Endodermal cell (in vitro differentiated cells): ENCODE measurements at regions not wholly inside any gene's neighbourhood (a gene's known extent, or its start where the extent isn't known, plus 50 kb on each side); places are given as distances from the start of the nearest gene placed in this dataset.
"Not testable (repeated sequence)": the region's sequence is repeated elsewhere in the genome, so short reads cannot be mapped to it uniquely, and the experiment has no call there.

Source experiments
- DNase-seq: peaks from one replicate; pipeline ENCODE4 v3.0.0-alpha.2; 2017
- H3K27ac ChIP-seq: 2 replicates; pipeline ENCODE4 v1.5.1; 2013; ENCODE audit warnings: mild to moderate bottlenecking, low read depth, low read length, moderate library complexity
- H3K27me3 ChIP-seq: 2 replicates; pipeline ENCODE4 v1.6.1; 2013; ENCODE audit warnings: mild to moderate bottlenecking, low read length, moderate library complexity; ENCODE audit not compliant: insufficient read depth, control insufficient read depth, poor library complexity, severe bottlenecking
- H3K36me3 ChIP-seq: 2 replicates; pipeline ENCODE4 v1.7.0; 2013; ENCODE audit warnings: mild to moderate bottlenecking, low read length, moderate library complexity; ENCODE audit not compliant: control insufficient read depth, insufficient read depth
- H3K4me1 ChIP-seq: one replicate; pipeline ENCODE4 v1.7.0; 2013; ENCODE audit warnings: low read length; ENCODE audit not compliant: control insufficient read depth, insufficient read depth
- H3K4me3 ChIP-seq: 2 replicates; pipeline ENCODE4 v1.5.1; 2013; ENCODE audit warnings: mild to moderate bottlenecking, low read length, moderate library complexity
- H3K9ac ChIP-seq: 2 replicates; pipeline ENCODE4 v1.6.1; 2013; ENCODE audit warnings: mild to moderate bottlenecking, low read length, moderate library complexity; ENCODE audit not compliant: poor library complexity, severe bottlenecking; ENCODE audit errors: extremely low read depth
- H3K9me3 ChIP-seq: 2 replicates; pipeline ENCODE4 v1.6.1; 2013; ENCODE audit warnings: mild to moderate bottlenecking, low read length, moderate library complexity; ENCODE audit not compliant: control insufficient read depth
- H3K27ac Mint-ChIP-seq: 2 replicates; pipeline ENCODE4 v1.8.0; 2020; ENCODE audit warnings: mixed read lengths
- H3K27me3 Mint-ChIP-seq: 2 replicates; pipeline ENCODE4 v1.8.0; 2021; ENCODE audit warnings: mild to moderate bottlenecking, mixed read lengths; ENCODE audit not compliant: insufficient read depth
- H3K36me3 Mint-ChIP-seq: 2 replicates; pipeline ENCODE4 v1.8.0; 2020; ENCODE audit warnings: low read depth, mixed read lengths
- H3K4me1 Mint-ChIP-seq: 2 replicates; pipeline ENCODE4 v1.8.0; 2020; ENCODE audit warnings: mixed read lengths
- H3K4me3 Mint-ChIP-seq: 2 replicates; pipeline ENCODE4 v1.8.0; 2020; ENCODE audit warnings: mild to moderate bottlenecking, moderate library complexity, mixed read lengths
- H3K9me3 Mint-ChIP-seq: 2 replicates; pipeline ENCODE4 v1.8.0; 2020; ENCODE audit warnings: mild to moderate bottlenecking, mixed read lengths
- CTCF ChIP-seq: fragments of 200-600 bp; sonication (generic); conservative IDR thresholded peaks from 2 replicates; pipeline ENCODE4 v1.5.0; 2021; ENCODE audit warnings: antibody characterized with exemption, mild to moderate bottlenecking
- WGBS, 2 experiments: methylation state at CpG; one replicate each; pipeline versions ENCODE4 v1.1.5 to v1.1.7; 2013; ENCODE audit warnings: missing lambda C conversion rate in 2 of 2, mixed read lengths in 1 of 2; ENCODE audit not compliant: insufficient coverage in 1 of 2, insufficient read length in 1 of 2; 5-methylcytosine and 5-hydroxymethylcytosine counted together

GRCh38 chr17:77628035-77628434 is 330.5 kb upstream of the TNRC6C start:
- no peaks in the 10 kb centered on the region for H3K36me3 Mint-ChIP-seq
- H3K9me3 Mint-ChIP-seq, result peaks cover 11% of the 10 kb centered on the region
- H3K27ac Mint-ChIP-seq, result no peak overlapping the region
- no peaks in the 10 kb centered on the region for H3K36me3 ChIP-seq
- no peak for TF ChIP-seq CTCF
- peak; percentile 19 for DNase-seq
- 88 to 100% methylated on average over 1 to 2 of the region's 2 CpGs for WGBS, 2 experiments
- H3K4me1 Mint-ChIP-seq, result no peaks in the 10 kb centered on the region
- peaks cover 3% of the 10 kb centered on the region for H3K27me3 Mint-ChIP-seq
- no peak overlapping the region for H3K27ac ChIP-seq
- peaks cover 11% of the 10 kb centered on the region for H3K9me3 ChIP-seq
- H3K4me1 ChIP-seq, result no peaks in the 10 kb centered on the region
- no peak overlapping the region for H3K4me3 ChIP-seq
- no peaks in the 10 kb centered on the region for H3K27me3 ChIP-seq
- no peak overlapping the region for H3K4me3 Mint-ChIP-seq
- no peak overlapping the region for H3K9ac ChIP-seq

GRCh38 chr17:77629284-77629683 is 329.2 kb upstream of the TNRC6C start:
- not testable (repeated sequence) for H3K27ac Mint-ChIP-seq, H3K36me3 Mint-ChIP-seq, H3K36me3 ChIP-seq, H3K27ac ChIP-seq, H3K27me3 Mint-ChIP-seq, H3K4me1 Mint-ChIP-seq, H3K4me3 Mint-ChIP-seq, H3K9ac ChIP-seq, H3K27me3 ChIP-seq, H3K4me1 ChIP-seq, H3K4me3 ChIP-seq
- H3K9me3 Mint-ChIP-seq, result peaks cover 11% of the 10 kb centered on the region
- peaks cover 11% of the 10 kb centered on the region for H3K9me3 ChIP-seq
- 94% methylated on average over 2 of the region's 2 CpGs for WGBS, 2 experiments
- DNase-seq, result peak; percentile 20

- H3K27me3 ChIP-seq, result peaks cover 2% of the 10 kb centered on the region
- 95 to 97% methylated on average over 4 to 9 of the region's 9 CpGs for WGBS, 2 experiments
- H3K36me3 ChIP-seq, result no peaks in the 10 kb centered on the region
- no peaks in the 10 kb centered on the region for H3K4me1 Mint-ChIP-seq
- no peak for DNase-seq
- H3K27me3 Mint-ChIP-seq, result peaks cover 22% of the 10 kb centered on the region
- no peaks in the 10 kb centered on the region for H3K36me3 Mint-ChIP-seq
- no peak for TF ChIP-seq CTCF
- peaks cover 11% of the 10 kb centered on the region for H3K9me3 ChIP-seq
- no peak overlapping the region for H3K4me3 Mint-ChIP-seq
- H3K9me3 Mint-ChIP-seq, result peaks cover 11% of the 10 kb centered on the region
- H3K4me3 ChIP-seq, result no peak overlapping the region
- H3K27ac ChIP-seq, result no peak overlapping the region
- H3K27ac Mint-ChIP-seq, result no peak overlapping the region
- H3K9ac ChIP-seq, result no peak overlapping the region
- no peaks in the 10 kb centered on the region for H3K4me1 ChIP-seq
Measured at GRCh38 chr17:77631307-77631706, 327.2 kb upstream of the TNRC6C start.

- H3K27me3 Mint-ChIP-seq, result peaks cover 30% of the 10 kb centered on the region
- Histone ChIP-seq H3K27ac (no peak overlapping the region), H3K4me1 (no peaks in the 10 kb centered on the region), H3K9ac (no peak overlapping the region), H3K36me3 (no peaks in the 10 kb centered on the region), H3K9me3 (no peaks in the 10 kb centered on the region), H3K27me3 (peaks cover 10% of the 10 kb centered on the region), H3K4me3 (no peak overlapping the region)
- H3K36me3 Mint-ChIP-seq, result no peaks in the 10 kb centered on the region
- WGBS, 2 experiments, result 91 to 92% methylated on average over 3 to 6 of the region's 6 CpGs
- DNase-seq, result no peak
- H3K4me1 Mint-ChIP-seq, result no peaks in the 10 kb centered on the region
- no peak overlapping the region for H3K4me3 Mint-ChIP-seq
- no peak overlapping the region for H3K27ac Mint-ChIP-seq
- TF ChIP-seq CTCF, result no peak
- peaks cover 4% of the 10 kb centered on the region for H3K9me3 Mint-ChIP-seq
Measured at GRCh38 chr17:77632619-77633018, 325.9 kb upstream of the TNRC6C start.
